AG04450 (cell line): ENCODE measurements at regions not wholly inside any gene's neighbourhood (a gene's known extent, or its start where the extent isn't known, plus 50 kb on each side); places are given as distances from the start of the nearest gene placed in this dataset.

Source experiments
- CTCF ChIA-PET: fragments of 300-600, 350-600 bp; formaldehyde crosslinking; extraction: SDS; loops from one replicate; lab custom pipeline; 2022; ENCODE audit warnings: antibody characterized with exemption, inconsistent platforms; lab: Charles Lee
- POLR2A ChIA-PET: fragments of 350-600 bp; formaldehyde crosslinking; extraction: SDS; loops from one replicate; lab custom pipeline; 2021; ENCODE audit warnings: antibody characterized with exemption, inconsistent platforms; lab: Yijun Ruan, JAX
- DNase-seq: peaks from one replicate; pipeline ENCODE4 v3.0.0-alpha.2; 2011; ENCODE audit warnings: low read depth, low spot score
- H3K27ac ChIP-seq: one replicate; pipeline ENCODE4 v1.5.1; 2012; ENCODE audit warnings: low read depth, low read length, control low read depth
- H3K27me3 ChIP-seq: one replicate; pipeline ENCODE4 v1.6.0; 2012; ENCODE audit warnings: low read length; ENCODE audit not compliant: control insufficient read depth, insufficient read depth
- H3K4me3 ChIP-seq: 2 replicates; pipeline ENCODE4 v1.5.1; 2011; ENCODE audit warnings: mild to moderate bottlenecking, low read depth, low read length, control low read depth
- H3K9me3 ChIP-seq: 2 replicates; pipeline ENCODE4 v1.5.1; 2012; ENCODE audit warnings: low read length; ENCODE audit not compliant: control insufficient read depth, insufficient read depth
- TF ChIP-seq, protein P1 (sequence below): IDR thresholded peaks from 2 replicates; pipeline ENCODE4 v1.5.1; 2011; ENCODE audit warnings: low read depth, low read length, control low read depth, inconsistent platforms

DNA sequence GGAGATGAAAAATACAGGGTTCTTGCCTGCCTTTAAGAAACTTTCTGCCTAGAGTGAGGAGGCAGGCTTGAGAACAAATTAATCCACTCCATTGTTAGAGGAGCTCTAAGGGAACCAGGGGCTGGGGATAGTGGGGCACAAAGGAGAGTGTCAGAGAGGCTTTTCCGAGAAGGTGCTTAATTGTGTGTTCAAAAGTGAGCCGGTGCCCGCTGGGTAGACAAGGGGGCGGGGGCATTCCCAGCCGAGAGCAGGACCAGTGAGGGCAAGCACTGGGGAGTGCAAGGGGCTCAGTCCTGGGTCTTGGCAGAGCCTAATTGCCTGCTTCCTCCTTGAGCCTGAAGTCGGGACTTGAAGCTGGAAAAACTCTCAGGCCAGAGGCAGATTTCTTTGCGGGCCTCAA, 377.4 kb downstream of the ETNK1 start:
- ChIA-PET CTCF (interaction anchor here (1.7 kb wide), 1 partner anchor 146 kb away, joined by 3 read pairs; no protein-coding TSS in a partner anchor), POLR2A (no interaction called here)
- H3K27ac ChIP-seq: no peak overlapping the region
- no peak overlapping the region for H3K4me3 ChIP-seq
- H3K9me3 ChIP-seq: no peaks in the 10 kb centered on the region; the same call in 1 of the 2 replicates
- peaks cover 3% of the 10 kb centered on the region for H3K27me3 ChIP-seq
- TF ChIP-seq, protein P1, sequence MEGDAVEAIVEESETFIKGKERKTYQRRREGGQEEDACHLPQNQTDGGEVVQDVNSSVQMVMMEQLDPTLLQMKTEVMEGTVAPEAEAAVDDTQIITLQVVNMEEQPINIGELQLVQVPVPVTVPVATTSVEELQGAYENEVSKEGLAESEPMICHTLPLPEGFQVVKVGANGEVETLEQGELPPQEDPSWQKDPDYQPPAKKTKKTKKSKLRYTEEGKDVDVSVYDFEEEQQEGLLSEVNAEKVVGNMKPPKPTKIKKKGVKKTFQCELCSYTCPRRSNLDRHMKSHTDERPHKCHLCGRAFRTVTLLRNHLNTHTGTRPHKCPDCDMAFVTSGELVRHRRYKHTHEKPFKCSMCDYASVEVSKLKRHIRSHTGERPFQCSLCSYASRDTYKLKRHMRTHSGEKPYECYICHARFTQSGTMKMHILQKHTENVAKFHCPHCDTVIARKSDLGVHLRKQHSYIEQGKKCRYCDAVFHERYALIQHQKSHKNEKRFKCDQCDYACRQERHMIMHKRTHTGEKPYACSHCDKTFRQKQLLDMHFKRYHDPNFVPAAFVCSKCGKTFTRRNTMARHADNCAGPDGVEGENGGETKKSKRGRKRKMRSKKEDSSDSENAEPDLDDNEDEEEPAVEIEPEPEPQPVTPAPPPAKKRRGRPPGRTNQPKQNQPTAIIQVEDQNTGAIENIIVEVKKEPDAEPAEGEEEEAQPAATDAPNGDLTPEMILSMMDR: no peak
- no peak for DNase-seq

DNA sequence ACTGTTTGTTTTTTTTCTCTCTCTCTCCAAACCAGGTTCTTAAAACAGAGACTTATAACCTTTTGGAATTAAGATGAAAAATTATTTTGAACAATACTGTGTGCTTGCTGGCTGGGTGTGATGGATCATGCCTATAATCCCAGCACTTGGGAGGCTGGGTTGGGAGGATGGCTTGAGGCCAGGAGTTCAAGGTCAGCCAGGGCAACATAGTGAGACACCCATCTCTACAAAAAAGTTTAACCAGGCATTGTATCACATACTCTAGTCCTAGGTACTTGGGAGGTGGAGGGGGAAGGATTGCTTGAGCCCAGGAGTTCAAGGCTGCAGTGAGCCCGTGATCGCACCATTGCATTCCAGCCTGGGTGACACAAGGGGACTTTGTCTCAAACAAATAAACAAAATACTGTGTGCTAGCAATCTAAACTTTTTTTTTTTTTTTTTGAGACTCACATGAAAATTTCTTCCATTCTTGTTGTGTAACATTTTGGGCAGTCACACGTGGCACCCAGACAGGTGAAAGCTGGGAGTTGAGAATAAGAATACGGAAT, 379.6 kb downstream of the ETNK1 start:
- TF ChIP-seq, protein P1: no peak
- Histone ChIP-seq H3K4me3 (no peak overlapping the region), H3K27me3 (no peaks in the 10 kb centered on the region), H3K27ac (no peak overlapping the region), H3K9me3 (no peaks in the 10 kb centered on the region)
- POLR2A ChIA-PET: interaction anchor here (0.7 kb wide), 1 partner anchor 808 kb away, joined by 4 read pairs; no protein-coding TSS in a partner anchor
- no peak for DNase-seq
- CTCF ChIA-PET: no interaction called here

DNA sequence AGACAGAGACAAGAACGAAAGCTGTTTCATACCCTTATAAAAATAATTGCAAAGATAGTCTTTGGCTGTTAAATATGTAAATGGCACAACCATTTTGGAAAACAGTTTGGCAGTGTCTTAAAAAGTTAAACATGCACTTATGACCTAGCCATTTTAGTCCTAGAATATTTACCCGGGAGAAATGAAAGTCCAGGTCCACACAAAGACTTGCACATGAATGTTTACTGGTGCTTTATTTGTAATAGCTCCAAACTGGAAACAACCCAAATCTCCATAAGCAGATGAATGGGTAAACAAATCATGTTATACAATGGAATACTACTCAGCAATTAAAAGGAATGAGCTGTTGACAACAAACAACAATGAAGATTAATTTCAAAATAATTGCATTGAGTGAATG, 380.4 kb downstream of the ETNK1 start:
- CTCF ChIA-PET: interaction anchor here (1.2 kb wide), 1 partner anchor 148 kb away, joined by 3 read pairs; no protein-coding TSS in a partner anchor

DNA sequence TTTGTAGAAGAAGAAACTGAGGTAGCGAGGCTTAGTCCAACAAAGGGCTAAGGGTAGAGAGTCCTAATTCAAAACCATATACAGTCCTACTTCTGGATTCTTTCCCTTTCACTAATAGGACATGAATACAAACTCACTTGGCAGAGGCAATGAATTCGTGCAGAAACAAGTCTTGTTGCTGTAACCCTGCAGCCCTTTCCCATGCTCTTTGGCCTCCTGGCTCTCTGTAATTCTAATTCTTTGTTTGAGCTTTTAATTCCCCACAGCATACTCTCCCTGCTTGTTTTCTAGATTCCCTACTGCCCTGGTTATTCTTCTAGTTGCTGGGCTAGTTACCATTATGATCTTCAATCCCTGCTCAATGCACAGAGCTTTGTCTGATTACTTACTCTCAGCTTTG, 381.4 kb downstream of the ETNK1 start:
- ChIA-PET CTCF (interaction anchor here (1.2 kb wide), 1 partner anchor 149 kb away, joined by 3 read pairs; no protein-coding TSS in a partner anchor), POLR2A (no interaction called here)
- Histone ChIP-seq H3K4me3 (no peak overlapping the region), H3K9me3 (no peaks in the 10 kb centered on the region), H3K27ac (no peak overlapping the region), H3K27me3 (no peaks in the 10 kb centered on the region)
- TF ChIP-seq, protein P1: no peak
- DNase-seq: no peak

More for the DNA sequence above, 380.4 kb downstream of the ETNK1 start:
- Histone ChIP-seq H3K9me3 (no peaks in the 10 kb centered on the region), H3K4me3 (no peak overlapping the region), H3K27me3 (no peaks in the 10 kb centered on the region), H3K27ac (no peak overlapping the region)
- no peak for DNase-seq
- POLR2A ChIA-PET: interaction anchor here (0.7 kb wide), 1 partner anchor 807 kb away, joined by 4 read pairs; no protein-coding TSS in a partner anchor
- TF ChIP-seq, protein P1: no peak

DNA sequence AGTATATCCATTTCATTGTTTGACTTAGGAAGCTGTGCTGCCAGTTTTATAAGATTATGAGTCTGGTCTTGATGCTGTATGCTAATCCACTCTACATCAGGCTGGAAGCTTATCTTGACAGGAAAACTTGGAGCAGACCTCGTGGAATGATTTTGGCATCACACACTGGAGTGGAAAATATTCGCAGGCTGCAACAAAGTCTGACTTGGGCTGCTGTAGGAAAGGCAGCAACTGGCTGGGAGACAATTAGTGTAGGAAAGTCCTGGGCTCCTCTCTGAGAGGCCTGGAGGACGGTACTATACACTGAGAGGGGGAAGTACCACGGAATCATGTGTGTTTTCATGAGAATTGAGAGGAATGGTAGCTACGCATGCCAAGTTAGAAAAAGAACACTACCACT, 383.7 kb downstream of the ETNK1 start:
- TF ChIP-seq, protein P1: no peak
- no peak overlapping the region for H3K4me3 ChIP-seq
- ChIA-PET POLR2A (no interaction called here), CTCF (no interaction called here)
- no peaks in the 10 kb centered on the region for H3K27me3 ChIP-seq
- H3K9me3 ChIP-seq: no peaks in the 10 kb centered on the region
- H3K27ac ChIP-seq: no peak overlapping the region
- no peak for DNase-seq
